Neural cell (in vitro differentiated cells): ENCODE measurements at regions not wholly inside any gene's neighbourhood (a gene's known extent, or its start where the extent isn't known, plus 50 kb on each side); places are given as distances from the start of the nearest gene placed in this dataset.

Source experiments
- H2AFZ ChIP-seq: fragments of 200-600, 300-800 bp; sonication (generic), shearing (Covaris generic); 2 replicates; pipeline ENCODE4 v1.6.0; 2014; ENCODE audit warnings: low read depth, mild to moderate bottlenecking, antibody characterized with exemption, low read length, moderate library complexity
- H3F3A ChIP-seq: fragments of 200-600 bp; shearing (Covaris generic); 2 replicates; pipeline ENCODE4 v1.6.1; 2016; ENCODE audit warnings: mild to moderate bottlenecking, moderate library complexity, mixed read lengths, antibody characterized with exemption, low read length; ENCODE audit not compliant: insufficient read depth, poor library complexity, severe bottlenecking
- H3K27ac ChIP-seq: fragments of 200-600, 300-800 bp; sonication (generic), shearing (Covaris generic); 2 replicates; pipeline ENCODE4 v1.5.1; 2014; ENCODE audit warnings: mild to moderate bottlenecking, low read length, moderate library complexity
- H3K27me3 ChIP-seq: fragments of 300-800, 200-600 bp; sonication (generic), shearing (Covaris generic); 2 replicates; pipeline ENCODE4 v1.6.0; 2014; ENCODE audit warnings: mild to moderate bottlenecking, low read depth, low read length, moderate library complexity; ENCODE audit not compliant: insufficient read depth
- H3K36me3 ChIP-seq: fragments of 300-800, 200-600 bp; sonication (generic), shearing (Covaris generic); 2 replicates; pipeline ENCODE4 v1.5.1; 2014; ENCODE audit warnings: mild to moderate bottlenecking, antibody characterized with exemption, low read length, moderate library complexity; ENCODE audit not compliant: insufficient read depth
- H3K4me2 ChIP-seq: fragments of 300-800, 200-600 bp; sonication (generic), shearing (Covaris generic); 2 replicates; pipeline ENCODE4 v1.6.0; 2014; ENCODE audit warnings: mild to moderate bottlenecking, low read length
- H3K4me3 ChIP-seq: fragments of 300-800, 200-600 bp; sonication (generic), shearing (Covaris generic); 2 replicates; pipeline ENCODE4 v1.5.1; 2014; ENCODE audit warnings: mild to moderate bottlenecking, low read length, moderate library complexity
- H3K79me2 ChIP-seq: fragments of 200-600 bp; shearing (Covaris generic); replicated peaks from 2 replicates; pipeline ENCODE4 v1.6.0; 2014; ENCODE audit warnings: mild to moderate bottlenecking, low read length, moderate library complexity; ENCODE audit not compliant: insufficient read depth
- H3K9ac ChIP-seq: fragments of 300-800, 200-600 bp; sonication (generic), shearing (Covaris generic); 2 replicates; pipeline ENCODE4 v1.6.1; 2016; ENCODE audit warnings: mild to moderate bottlenecking, low read length, mixed read lengths
- H3K9me2 ChIP-seq: fragments of 200-600 bp; shearing (Covaris generic); 2 replicates; pipeline ENCODE4 v1.6.1; 2016; ENCODE audit warnings: mild to moderate bottlenecking, low read length, mixed read lengths; ENCODE audit not compliant: insufficient read depth
- H3K9me3 ChIP-seq: fragments of 200-600, 300-800 bp; sonication (generic), shearing (Covaris generic); 2 replicates; pipeline ENCODE4 v1.6.1; 2016; ENCODE audit warnings: mild to moderate bottlenecking, mixed run types, low read length, moderate library complexity, mixed read lengths
- H4K20me1 ChIP-seq: fragments of 200-600 bp; shearing (Covaris generic); 2 replicates; pipeline ENCODE4 v1.6.1; 2016; ENCODE audit warnings: mild to moderate bottlenecking, mixed run types; ENCODE audit not compliant: insufficient read depth
- CTCF ChIP-seq: fragments of 450-650 bp; IDR thresholded peaks from 2 replicates; pipeline ENCODE4 v1.5.1; 2014; ENCODE audit warnings: antibody characterized with exemption, mild to moderate bottlenecking, moderate library complexity; ENCODE audit not compliant: poor library complexity, severe bottlenecking
- EP300 ChIP-seq: fragments of 450-650 bp; conservative IDR thresholded peaks from 2 replicates; pipeline ENCODE4 v1.6.1; 2014; ENCODE audit warnings: antibody characterized with exemption, mild to moderate bottlenecking, moderate library complexity; ENCODE audit not compliant: poor library complexity, severe bottlenecking
- EZH2 ChIP-seq: fragments of 200-600, 300-800 bp; shearing (Covaris generic), sonication (generic); IDR thresholded peaks from 2 replicates; pipeline ENCODE4 v1.6.1; 2014; ENCODE audit warnings: antibody characterized with exemption, low read length, borderline replicate concordance, mild to moderate bottlenecking; ENCODE audit not compliant: insufficient read depth, poor library complexity, severe bottlenecking
- MXI1 ChIP-seq: fragments of 450-650 bp; conservative IDR thresholded peaks from 2 replicates; pipeline ENCODE4 v1.6.1; 2014; ENCODE audit warnings: antibody characterized with exemption, mild to moderate bottlenecking; ENCODE audit not compliant: poor library complexity, severe bottlenecking
- POLR2AphosphoS5 ChIP-seq: IDR thresholded peaks from 2 replicates; pipeline ENCODE4 v1.6.1; 2012
- RAD21 ChIP-seq: fragments of 450-650 bp; conservative IDR thresholded peaks from 2 replicates; pipeline ENCODE4 v1.6.1; 2014; ENCODE audit warnings: antibody characterized with exemption, mild to moderate bottlenecking, moderate library complexity
- SMC3 ChIP-seq: fragments of 450-650 bp; conservative IDR thresholded peaks from 2 replicates; pipeline ENCODE4 v1.6.1; 2014; ENCODE audit warnings: antibody characterized with exemption, mild to moderate bottlenecking, moderate library complexity; ENCODE audit not compliant: poor library complexity
- TAF1 ChIP-seq: IDR thresholded peaks from 2 replicates; pipeline ENCODE4 v1.6.1; 2012; ENCODE audit warnings: low read depth
- TF ChIP-seq, protein P1 (sequence below): IDR thresholded peaks from 2 replicates; pipeline ENCODE4 v1.6.1; 2012; ENCODE audit warnings: borderline replicate concordance

- Histone ChIP-seq H3K4me3 (no peak overlapping the region), H4K20me1 (no peaks in the 10 kb centered on the region), H3F3A (no peaks in the 10 kb centered on the region), H3K9ac (no peak overlapping the region), H3K36me3 (no peaks in the 10 kb centered on the region), H3K27me3 (no peaks in the 10 kb centered on the region), H3K9me3 (no peaks in the 10 kb centered on the region), H3K4me2 (no peak overlapping the region), H3K9me2 (no peaks in the 10 kb centered on the region), H3K27ac (no peak overlapping the region), H3K79me2 (no peaks in the 10 kb centered on the region), H2AFZ (no peak overlapping the region)
- TF ChIP-seq POLR2AphosphoS5 = no peak
- no peak for TF ChIP-seq TAF1
- no peak for TF ChIP-seq CTCF
- no peak for TF ChIP-seq EZH2
- TF ChIP-seq MXI1 = no peak
- no peak for TF ChIP-seq SMC3
- TF ChIP-seq, protein P1, sequence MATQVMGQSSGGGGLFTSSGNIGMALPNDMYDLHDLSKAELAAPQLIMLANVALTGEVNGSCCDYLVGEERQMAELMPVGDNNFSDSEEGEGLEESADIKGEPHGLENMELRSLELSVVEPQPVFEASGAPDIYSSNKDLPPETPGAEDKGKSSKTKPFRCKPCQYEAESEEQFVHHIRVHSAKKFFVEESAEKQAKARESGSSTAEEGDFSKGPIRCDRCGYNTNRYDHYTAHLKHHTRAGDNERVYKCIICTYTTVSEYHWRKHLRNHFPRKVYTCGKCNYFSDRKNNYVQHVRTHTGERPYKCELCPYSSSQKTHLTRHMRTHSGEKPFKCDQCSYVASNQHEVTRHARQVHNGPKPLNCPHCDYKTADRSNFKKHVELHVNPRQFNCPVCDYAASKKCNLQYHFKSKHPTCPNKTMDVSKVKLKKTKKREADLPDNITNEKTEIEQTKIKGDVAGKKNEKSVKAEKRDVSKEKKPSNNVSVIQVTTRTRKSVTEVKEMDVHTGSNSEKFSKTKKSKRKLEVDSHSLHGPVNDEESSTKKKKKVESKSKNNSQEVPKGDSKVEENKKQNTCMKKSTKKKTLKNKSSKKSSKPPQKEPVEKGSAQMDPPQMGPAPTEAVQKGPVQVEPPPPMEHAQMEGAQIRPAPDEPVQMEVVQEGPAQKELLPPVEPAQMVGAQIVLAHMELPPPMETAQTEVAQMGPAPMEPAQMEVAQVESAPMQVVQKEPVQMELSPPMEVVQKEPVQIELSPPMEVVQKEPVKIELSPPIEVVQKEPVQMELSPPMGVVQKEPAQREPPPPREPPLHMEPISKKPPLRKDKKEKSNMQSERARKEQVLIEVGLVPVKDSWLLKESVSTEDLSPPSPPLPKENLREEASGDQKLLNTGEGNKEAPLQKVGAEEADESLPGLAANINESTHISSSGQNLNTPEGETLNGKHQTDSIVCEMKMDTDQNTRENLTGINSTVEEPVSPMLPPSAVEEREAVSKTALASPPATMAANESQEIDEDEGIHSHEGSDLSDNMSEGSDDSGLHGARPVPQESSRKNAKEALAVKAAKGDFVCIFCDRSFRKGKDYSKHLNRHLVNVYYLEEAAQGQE = no peak
- no peak for TF ChIP-seq RAD21
- no peak for TF ChIP-seq EP300
These were observed 60.0 kb upstream of the ZFAND3 start for GRCh38 chr6:37759221-37760144.

DNA sequence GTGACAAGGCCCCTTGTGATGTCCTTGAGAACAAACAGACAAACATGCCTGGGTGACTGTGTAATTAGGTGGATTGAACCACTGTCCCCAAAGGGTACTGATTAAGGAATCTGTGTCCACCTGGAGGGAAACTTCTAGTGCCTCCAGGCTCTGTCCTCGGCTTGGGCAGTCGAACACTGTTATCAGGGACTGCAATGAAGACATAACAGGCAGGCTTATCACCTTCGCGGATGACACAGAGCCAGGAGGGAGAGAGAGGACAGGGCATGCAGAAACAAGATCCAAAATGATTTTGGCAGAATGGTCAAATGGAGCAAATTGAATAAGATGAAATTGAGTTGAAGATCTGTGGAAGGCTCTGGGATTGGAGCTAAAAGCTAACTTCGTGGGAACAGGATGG lies 60.9 kb upstream of the ZFAND3 start:
- Histone ChIP-seq H3K4me3 (no peak overlapping the region), H3K9me3 (no peaks in the 10 kb centered on the region), H3K4me2 (no peak overlapping the region), H4K20me1 (no peaks in the 10 kb centered on the region), H3K36me3 (no peaks in the 10 kb centered on the region), H3K79me2 (no peaks in the 10 kb centered on the region), H3K27me3 (no peaks in the 10 kb centered on the region), H3K9ac (no peak overlapping the region), H3F3A (no peaks in the 10 kb centered on the region), H3K9me2 (no peaks in the 10 kb centered on the region), H3K27ac (no peak overlapping the region), H2AFZ (no peak overlapping the region)
- TF ChIP-seq SMC3 (no peak), MXI1 (no peak), EZH2 (no peak), EP300 (no peak), RAD21 (no peak), CTCF (no peak), TAF1 (no peak), POLR2AphosphoS5 (no peak)
- TF ChIP-seq, protein P1 = no peak
